ENCODE measurements at regions not wholly inside any gene's neighbourhood (a gene's known extent, or its start where the extent isn't known, plus 50 kb on each side); places are given as distances from the start of the nearest gene placed in this dataset.

GRCh38 chr21:14716761-14717396 lies 170.8 kb upstream of the SAMSN1 start:
- no peak for DNase-seq

GRCh38 chr21:14713109-14713508 lies 167.0 kb upstream of the SAMSN1 start:
- DNase-seq, result no peak

GRCh38 chr21:14712121-14712715 lies 166.1 kb upstream of the SAMSN1 start:
- no peak for DNase-seq

GRCh38 chr21:14711287-14711686 lies 165.2 kb upstream of the SAMSN1 start:
- DNase-seq, result no peak

GRCh38 chr21:14707511-14708020 lies 161.5 kb upstream of the SAMSN1 start:
- DNase-seq, result no peak

- DNase-seq, result no peak
These were observed 160.8 kb upstream of the SAMSN1 start for GRCh38 chr21:14706712-14707510.

GRCh38 chr21:14699433-14700407 lies 153.6 kb upstream of the SAMSN1 start:
- DNase-seq, result no peak

- no peak for DNase-seq
These were observed 151.7 kb upstream of the SAMSN1 start for GRCh38 chr21:14697769-14698168.

- DNase-seq, result no peak
These were observed 148.7 kb upstream of the SAMSN1 start for GRCh38 chr21:14694817-14695216.

GRCh38 chr21:14693997-14694396 lies 147.9 kb upstream of the SAMSN1 start:
- DNase-seq, result no peak

- DNase-seq, result no peak
These were observed 145.8 kb upstream of the SAMSN1 start for GRCh38 chr21:14691914-14692313.

- peak; percentile 30 for DNase-seq
These were observed 144.8 kb upstream of the SAMSN1 start for GRCh38 chr21:14690886-14691285.

- DNase-seq, result no peak
These were observed 142.8 kb upstream of the SAMSN1 start for GRCh38 chr21:14688936-14689335.

GRCh38 chr21:14688412-14688811 lies 142.3 kb upstream of the SAMSN1 start:
- DNase-seq, result no peak

GRCh38 chr21:14687268-14687625 lies 141.1 kb upstream of the SAMSN1 start:
- no peak for DNase-seq

- no peak for DNase-seq
These were observed 140.6 kb upstream of the SAMSN1 start for GRCh38 chr21:14686466-14687267.

- DNase-seq, result no peak
These were observed 139.5 kb upstream of the SAMSN1 start for GRCh38 chr21:14685568-14685967.

- DNase-seq, result no peak
These were observed 138.0 kb upstream of the SAMSN1 start for GRCh38 chr21:14684071-14684470.

- no peak for DNase-seq
These were observed 136.9 kb upstream of the SAMSN1 start for GRCh38 chr21:14683063-14683462.

- no peak for DNase-seq
These were observed 133.0 kb upstream of the SAMSN1 start for GRCh38 chr21:14678973-14679574.

- no peak for DNase-seq
These were observed 131.6 kb upstream of the SAMSN1 start for GRCh38 chr21:14677639-14678179.
